SHP77 treated with DMSO at 0.1 percent for 48 hours (cell line): ENCODE measurements at regions not wholly inside any gene's neighbourhood (a gene's known extent, or its start where the extent isn't known, plus 50 kb on each side); places are given as distances from the start of the nearest gene placed in this dataset.
"Not testable (repeated sequence)": the region's sequence is repeated elsewhere in the genome, so short reads cannot be mapped to it uniquely, and the experiment has no call there.

Experiments
- DNase-seq: peaks from one replicate; lab custom pipeline; 2025; lab: John Stamatoyannopoulos, UW

DNA sequence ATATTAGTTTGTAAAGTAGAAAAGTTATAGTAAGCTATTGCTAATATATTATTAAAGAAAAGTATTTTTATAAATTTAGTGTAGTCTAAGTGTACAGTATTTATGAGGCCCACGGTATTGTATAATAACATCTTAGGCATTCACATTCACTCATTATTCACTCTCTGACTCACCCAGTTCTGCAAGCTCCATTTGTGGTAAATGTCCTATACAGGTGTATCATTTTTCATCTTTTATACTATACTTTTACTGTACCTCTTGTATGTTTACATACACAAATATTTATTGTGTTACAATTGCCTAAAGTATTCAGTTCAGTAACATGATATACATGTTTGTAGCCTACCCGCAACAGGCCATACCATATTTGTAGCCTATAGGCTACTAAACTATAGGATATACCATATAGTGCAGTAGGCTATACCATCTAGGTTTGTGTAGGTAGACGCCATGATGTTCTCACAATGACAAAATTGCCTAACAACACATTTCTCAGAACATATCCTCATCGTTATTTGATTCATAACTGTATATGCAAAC is 246.8 kb upstream of the ALCAM start:
- no peak for DNase-seq

- no peak for DNase-seq
Measured at GRCh38 chr3:105130911-105131310, 235.8 kb upstream of the ALCAM start.

DNA sequence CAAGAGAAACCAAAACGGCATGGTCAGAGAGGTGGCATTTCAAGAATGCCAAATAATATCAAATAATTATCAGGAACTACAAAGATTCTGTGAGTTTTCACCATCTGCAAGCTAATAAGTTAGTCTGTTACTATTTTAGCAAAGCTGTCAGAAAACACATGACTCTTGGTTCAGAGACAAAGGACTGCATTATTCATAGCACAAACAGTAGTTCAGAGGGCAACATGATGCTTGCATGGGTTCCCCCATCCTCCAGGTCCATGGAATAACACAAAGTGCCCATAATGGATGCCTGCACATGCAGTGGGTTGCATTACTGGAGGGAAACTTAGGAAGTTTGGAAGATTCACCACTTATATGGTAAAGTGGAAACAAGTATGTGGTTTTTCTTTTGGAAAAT is 228.8 kb upstream of the ALCAM start:
- no peak for DNase-seq

DNA sequence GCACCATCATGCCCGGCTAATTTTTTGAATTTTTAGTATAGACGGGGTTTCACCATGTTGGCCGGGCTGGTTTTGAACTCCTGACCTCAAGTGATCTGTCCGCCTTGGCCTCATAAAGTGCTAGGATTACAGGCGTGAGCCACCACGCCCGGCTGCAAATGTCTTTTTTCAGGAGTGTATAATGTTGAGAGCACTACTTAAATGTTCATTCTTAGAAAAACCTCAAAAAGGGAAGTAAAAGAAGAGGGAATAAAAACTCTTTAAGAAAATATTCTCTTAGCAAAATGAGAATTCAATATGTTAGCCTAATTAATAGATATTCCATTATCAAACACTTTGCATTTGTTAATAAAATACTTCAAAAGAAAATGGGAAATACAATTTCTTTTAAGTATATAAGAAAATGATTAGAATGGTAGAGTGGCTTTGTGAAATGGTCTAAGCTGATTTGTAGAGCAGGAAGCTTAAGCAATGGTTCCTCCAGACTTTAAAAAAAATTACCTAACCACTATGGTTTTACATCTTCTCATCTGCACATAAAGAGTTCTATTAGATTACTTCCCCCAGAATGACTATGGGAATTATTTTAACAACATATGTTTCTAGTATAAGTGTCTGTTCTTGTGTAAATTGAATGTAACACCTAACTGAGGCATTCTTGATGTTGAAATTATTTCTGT is 226.7 kb upstream of the ALCAM start:
- no peak for DNase-seq

GRCh38 chr3:105140899-105141367 is 225.8 kb upstream of the ALCAM start:
- no peak for DNase-seq

GRCh38 chr3:105144837-105145236 is 221.9 kb upstream of the ALCAM start:
- no peak for DNase-seq

DNA sequence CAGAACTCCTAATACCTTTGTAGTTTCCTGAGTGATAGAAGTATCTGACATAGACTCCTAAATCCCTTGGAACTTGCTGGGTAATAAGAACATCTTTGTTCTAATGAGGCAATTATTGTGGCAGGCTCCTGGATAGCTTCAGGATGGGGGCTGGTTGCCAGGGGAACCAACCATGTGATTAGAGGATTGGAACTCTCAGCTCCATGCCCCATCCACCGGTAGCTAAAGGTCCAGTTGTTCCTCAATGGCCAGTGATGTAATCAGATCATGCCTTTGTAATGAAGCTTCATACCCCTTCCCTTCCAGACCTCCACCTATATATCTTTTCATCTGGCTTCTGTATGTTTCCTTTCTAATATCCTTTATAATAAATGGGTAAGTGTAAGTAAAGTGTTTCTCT is 221.2 kb upstream of the ALCAM start:
- DNase-seq: no peak

DNA sequence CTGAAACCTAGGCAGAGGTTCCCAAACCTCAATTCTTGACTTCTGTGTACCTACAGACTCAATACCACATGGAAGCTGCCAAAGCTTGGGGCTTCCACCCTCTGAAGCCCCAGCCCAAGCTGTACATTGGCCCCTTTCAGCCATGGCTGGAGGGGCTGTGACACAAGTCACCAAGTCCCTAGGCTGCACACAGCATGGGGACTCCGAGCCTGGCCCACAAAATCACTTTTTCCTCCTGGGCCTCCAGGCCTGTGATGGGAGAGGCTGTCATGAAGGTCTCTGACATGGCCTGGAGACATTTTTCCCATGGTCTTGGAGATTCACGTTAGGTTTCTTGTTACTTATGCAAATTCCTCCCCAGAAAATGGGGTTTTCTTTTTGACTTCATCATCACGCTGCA is 217.5 kb upstream of the ALCAM start:
- not testable (repeated sequence) for DNase-seq

DNA sequence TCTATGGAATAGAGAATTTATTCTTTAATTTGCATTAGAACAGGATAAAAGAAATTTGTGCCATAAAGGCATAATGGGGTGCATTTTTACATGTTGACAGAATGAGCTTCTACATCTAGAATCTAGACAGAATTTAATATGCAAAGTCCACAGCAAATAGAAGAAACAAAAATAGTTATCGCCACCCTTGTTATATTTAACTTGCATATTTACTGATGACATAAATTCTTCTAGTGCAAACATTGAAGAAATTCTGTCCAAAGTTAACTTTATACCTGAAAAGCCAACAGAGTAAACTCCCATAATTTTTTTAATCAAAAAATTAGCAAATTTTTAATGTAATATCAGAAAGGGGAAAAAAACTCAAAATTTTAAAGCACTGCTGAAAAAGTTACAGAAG is 213.7 kb upstream of the ALCAM start:
- no peak for DNase-seq

GRCh38 chr3:105154692-105155091 is 212.0 kb upstream of the ALCAM start:
- DNase-seq: no peak

- no peak for DNase-seq
Measured at GRCh38 chr3:105157067-105157765, 209.5 kb upstream of the ALCAM start.

GRCh38 chr3:105157766-105158085 is 209.0 kb upstream of the ALCAM start:
- no peak for DNase-seq

GRCh38 chr3:105158286-105158685 is 208.4 kb upstream of the ALCAM start:
- no peak for DNase-seq

GRCh38 chr3:105162448-105162847 is 204.3 kb upstream of the ALCAM start:
- DNase-seq: no peak

DNA sequence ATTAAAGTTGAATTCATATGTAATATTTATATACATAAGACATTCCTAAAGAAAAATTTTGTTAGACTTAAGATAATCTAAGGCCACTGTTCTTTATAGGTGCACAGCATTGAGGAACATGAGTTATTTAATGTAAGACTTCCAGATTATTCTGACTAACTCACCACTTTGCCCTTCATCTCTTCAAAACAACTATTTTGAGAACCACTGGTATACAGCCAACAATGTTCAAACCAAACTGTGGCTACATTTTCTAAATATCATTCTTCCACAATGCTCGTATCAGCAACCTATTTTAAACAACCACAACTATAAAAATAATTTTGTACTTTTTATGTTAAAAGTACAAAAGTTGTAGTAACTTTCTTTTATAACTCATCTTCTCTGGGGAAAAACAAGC is 199.8 kb upstream of the ALCAM start:
- DNase-seq: no peak

GRCh38 chr3:105170423-105170822 is 196.3 kb upstream of the ALCAM start:
- no peak for DNase-seq

GRCh38 chr3:105174017-105174615 is 192.6 kb upstream of the ALCAM start:
- DNase-seq: no peak

- DNase-seq: no peak
Measured at GRCh38 chr3:105177576-105177975, 189.1 kb upstream of the ALCAM start.

- no peak for DNase-seq
Measured at GRCh38 chr3:105187344-105187743, 179.4 kb upstream of the ALCAM start.

- no peak for DNase-seq
Measured at GRCh38 chr3:105195260-105195659, 171.4 kb upstream of the ALCAM start.

DNA sequence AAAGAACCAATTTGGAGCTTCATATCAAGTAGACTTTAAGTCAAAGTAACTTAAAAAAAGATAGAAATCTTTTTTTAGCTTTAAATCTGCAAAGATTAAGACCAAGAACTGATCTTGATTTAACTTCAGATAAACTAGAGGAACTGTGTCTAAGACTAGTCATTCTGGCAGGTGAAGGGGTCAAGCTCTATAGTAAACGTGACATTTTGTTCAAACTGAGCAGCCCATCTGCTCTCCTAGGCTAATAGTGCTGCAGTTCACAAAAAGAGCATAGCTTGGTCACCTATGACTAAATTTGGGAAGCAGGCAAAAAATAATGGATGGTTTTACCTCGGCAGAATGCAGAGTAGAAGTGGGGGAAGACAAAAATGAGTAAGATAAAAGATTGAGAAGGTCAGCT is 168.8 kb upstream of the ALCAM start:
- DNase-seq: no peak

- DNase-seq: no peak
Measured at GRCh38 chr3:105199217-105199616, 167.5 kb upstream of the ALCAM start.

DNA sequence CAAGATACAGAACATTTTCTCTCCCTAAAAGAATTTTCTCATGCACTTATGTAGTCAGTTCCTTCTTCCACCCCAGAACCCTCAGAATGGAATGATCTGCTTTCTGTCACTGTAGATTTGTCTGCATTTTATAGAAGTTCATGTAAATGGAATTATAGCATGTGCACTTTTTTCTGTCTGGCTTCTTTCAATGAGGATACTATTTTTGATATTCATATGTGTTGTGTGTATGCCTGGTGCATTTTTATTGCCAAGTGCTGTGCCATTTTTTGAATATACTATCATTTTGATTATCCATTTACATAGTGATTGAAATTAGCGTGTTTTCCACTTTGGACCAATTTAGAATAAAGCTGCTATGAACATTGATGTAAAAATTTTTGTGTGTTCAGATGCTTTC is 156.6 kb upstream of the ALCAM start:
- DNase-seq: no peak
